ENCODE measurements at regions not wholly inside any gene's neighbourhood (a gene's known extent, or its start where the extent isn't known, plus 50 kb on each side); places are given as distances from the start of the nearest gene placed in this dataset.
"Not testable (repeated sequence)": the region's sequence is repeated elsewhere in the genome, so short reads cannot be mapped to it uniquely, and the experiment has no call there.

DNA sequence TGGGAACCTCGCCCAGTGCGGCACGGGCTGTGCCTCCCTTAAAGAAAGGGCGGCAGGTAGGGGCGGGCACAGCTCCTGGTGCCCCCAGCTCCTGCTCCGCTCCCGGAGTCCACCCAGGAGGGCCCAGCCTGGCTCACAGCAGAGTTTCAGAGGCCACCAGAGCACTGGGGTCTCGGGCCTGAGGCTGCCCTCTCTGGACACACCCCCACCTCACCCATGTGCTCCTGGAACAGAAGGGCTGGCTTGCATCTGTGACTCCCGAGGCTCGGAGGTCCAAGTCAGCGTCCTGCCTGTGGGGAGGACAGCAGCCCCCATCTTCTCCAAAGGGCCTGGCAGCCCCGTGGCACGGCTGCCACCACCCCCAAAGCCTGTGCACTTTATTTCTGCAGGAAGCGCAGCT is 62.7 kb downstream of the RBFOX3 start:
- H3K4me3 Mint-ChIP-seq (ENCODE audit: unreplicated experiment): no peak overlapping the region
- Histone ChIP-seq H3K27me3 (replicated peaks; ENCODE audit: control insufficient read depth, insufficient read depth, low read length) (peaks cover 1% of the 10 kb centered on the region; the same call in 1 of the 2 replicates), H3K9me3 (peaks cover 7% of the 10 kb centered on the region), H3K36me3 (ENCODE audit: control insufficient read depth, insufficient read depth, low read length) (no peaks in the 10 kb centered on the region; the same call in 1 of the 2 replicates), H3K4me1 (no peaks in the 10 kb centered on the region), H3K4me3 (ENCODE audit: low read depth, low read length) (no peak overlapping the region)
- no peaks in the 10 kb centered on the region for H3K4me1 Mint-ChIP-seq (ENCODE audit: low read depth, unreplicated experiment)
- intact Hi-C loops (cut with micrococcal nuclease; ENCODE audit: unreplicated experiment): no loop called here
- ChIA-PET POLR2A (no interaction called here), CTCF (no interaction called here)
- TF ChIP-seq, protein P1, sequence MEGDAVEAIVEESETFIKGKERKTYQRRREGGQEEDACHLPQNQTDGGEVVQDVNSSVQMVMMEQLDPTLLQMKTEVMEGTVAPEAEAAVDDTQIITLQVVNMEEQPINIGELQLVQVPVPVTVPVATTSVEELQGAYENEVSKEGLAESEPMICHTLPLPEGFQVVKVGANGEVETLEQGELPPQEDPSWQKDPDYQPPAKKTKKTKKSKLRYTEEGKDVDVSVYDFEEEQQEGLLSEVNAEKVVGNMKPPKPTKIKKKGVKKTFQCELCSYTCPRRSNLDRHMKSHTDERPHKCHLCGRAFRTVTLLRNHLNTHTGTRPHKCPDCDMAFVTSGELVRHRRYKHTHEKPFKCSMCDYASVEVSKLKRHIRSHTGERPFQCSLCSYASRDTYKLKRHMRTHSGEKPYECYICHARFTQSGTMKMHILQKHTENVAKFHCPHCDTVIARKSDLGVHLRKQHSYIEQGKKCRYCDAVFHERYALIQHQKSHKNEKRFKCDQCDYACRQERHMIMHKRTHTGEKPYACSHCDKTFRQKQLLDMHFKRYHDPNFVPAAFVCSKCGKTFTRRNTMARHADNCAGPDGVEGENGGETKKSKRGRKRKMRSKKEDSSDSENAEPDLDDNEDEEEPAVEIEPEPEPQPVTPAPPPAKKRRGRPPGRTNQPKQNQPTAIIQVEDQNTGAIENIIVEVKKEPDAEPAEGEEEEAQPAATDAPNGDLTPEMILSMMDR (IDR thresholded peaks at IDR 0.05; ENCODE audit: insufficient read depth in 1 of 2, low read depth in 1 of 2, low read length in 1 of 2, severe bottlenecking in 1 of 2, unreplicated experiment in 1 of 2): no peak
- H3K27ac Mint-ChIP-seq (ENCODE audit: unreplicated experiment): no peak overlapping the region
- DNase-seq: no peak
- H3K9me3 Mint-ChIP-seq (ENCODE audit: unreplicated experiment): no peaks in the 10 kb centered on the region
- peaks cover 29% of the 10 kb centered on the region for H3K27me3 Mint-ChIP-seq (ENCODE audit: insufficient read depth, unreplicated experiment)
- H3K36me3 Mint-ChIP-seq (ENCODE audit: insufficient read depth, unreplicated experiment): no peaks in the 10 kb centered on the region
- no TSS peak for BruUV-seq (replicated peaks)

DNA sequence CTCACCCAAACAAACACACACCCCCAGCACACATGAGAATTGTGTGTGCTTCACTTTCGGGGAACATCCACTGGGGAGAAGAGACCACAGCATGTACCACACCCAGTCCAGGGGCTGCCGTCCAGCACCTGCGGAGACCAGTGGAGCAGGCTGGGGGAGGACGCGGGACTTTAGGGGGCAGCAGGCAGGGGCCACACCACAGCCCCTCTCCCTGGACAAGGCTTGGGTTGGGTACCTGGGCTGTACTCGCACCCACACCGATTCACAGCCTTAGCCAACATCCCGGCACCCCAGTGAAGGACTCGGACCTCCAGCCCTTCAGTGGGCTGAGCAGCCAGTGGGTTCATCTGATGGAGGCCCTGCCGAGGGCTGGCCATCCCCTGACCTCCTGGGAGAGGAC is 63.3 kb downstream of the RBFOX3 start:
- H3K9me3 Mint-ChIP-seq (ENCODE audit: unreplicated experiment): no peaks in the 10 kb centered on the region
- no peak overlapping the region for H3K27ac Mint-ChIP-seq (ENCODE audit: unreplicated experiment)
- intact Hi-C loops (cut with micrococcal nuclease; ENCODE audit: unreplicated experiment): no loop called here
- no peak overlapping the region for H3K4me3 ChIP-seq (ENCODE audit: low read depth, low read length)
- no peak overlapping the region for H3K4me3 Mint-ChIP-seq (ENCODE audit: unreplicated experiment)
- H3K4me1 ChIP-seq: no peaks in the 10 kb centered on the region
- H3K9me3 ChIP-seq: peaks cover 1% of the 10 kb centered on the region
- TF ChIP-seq, protein P1 (IDR thresholded peaks at IDR 0.05; ENCODE audit: insufficient read depth in 1 of 2, low read depth in 1 of 2, low read length in 1 of 2, severe bottlenecking in 1 of 2, unreplicated experiment in 1 of 2): no peak
- no peaks in the 10 kb centered on the region for H3K36me3 Mint-ChIP-seq (ENCODE audit: insufficient read depth, unreplicated experiment)
- no TSS peak for BruUV-seq (replicated peaks)
- no peaks in the 10 kb centered on the region; the same call in 1 of the 2 replicates for H3K36me3 ChIP-seq (ENCODE audit: control insufficient read depth, insufficient read depth, low read length)
- H3K27me3 ChIP-seq (replicated peaks; ENCODE audit: control insufficient read depth, insufficient read depth, low read length): peaks cover 1% of the 10 kb centered on the region; the same call in 1 of the 2 replicates
- ChIA-PET CTCF (no interaction called here), POLR2A (no interaction called here)
- H3K27me3 Mint-ChIP-seq (ENCODE audit: insufficient read depth, unreplicated experiment): peaks cover 29% of the 10 kb centered on the region
- H3K4me1 Mint-ChIP-seq (ENCODE audit: low read depth, unreplicated experiment): no peaks in the 10 kb centered on the region
- no peak for DNase-seq

DNA sequence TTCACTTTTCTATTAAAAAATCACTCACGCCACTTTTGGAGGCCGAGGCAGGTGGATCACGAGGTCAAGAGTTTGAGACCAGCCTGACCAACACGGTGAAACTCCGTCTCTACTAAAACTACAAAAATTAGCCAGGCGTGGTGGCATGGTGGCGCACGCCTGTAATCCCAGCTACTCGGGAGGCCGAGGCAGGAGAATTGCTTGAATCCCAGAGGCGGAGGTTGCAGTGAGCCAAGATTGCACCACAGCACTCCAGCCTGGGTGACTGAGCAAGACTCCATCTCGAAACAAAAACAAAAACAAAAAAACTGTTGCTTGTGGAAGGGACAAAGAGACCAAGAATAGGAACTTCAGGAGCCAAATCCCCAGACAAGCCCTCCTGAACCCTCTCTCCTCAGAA is 63.7 kb downstream of the RBFOX3 start:
- H3K9me3 ChIP-seq; H3K4me3 Mint-ChIP-seq (ENCODE audit: unreplicated experiment); CTCF ChIA-PET; H3K4me1 Mint-ChIP-seq (ENCODE audit: low read depth, unreplicated experiment); H3K27ac Mint-ChIP-seq (ENCODE audit: unreplicated experiment); H3K27me3 ChIP-seq (replicated peaks; ENCODE audit: control insufficient read depth, insufficient read depth, low read length); H3K4me1 ChIP-seq; intact Hi-C loops (cut with micrococcal nuclease; ENCODE audit: unreplicated experiment); H3K36me3 ChIP-seq (ENCODE audit: control insufficient read depth, insufficient read depth, low read length); BruUV-seq (replicated peaks); H3K9me3 Mint-ChIP-seq (ENCODE audit: unreplicated experiment); H3K36me3 Mint-ChIP-seq (ENCODE audit: insufficient read depth, unreplicated experiment); DNase-seq; H3K4me3 ChIP-seq (ENCODE audit: low read depth, low read length); POLR2A ChIA-PET: not testable (repeated sequence)
- peaks cover 29% of the 10 kb centered on the region for H3K27me3 Mint-ChIP-seq (ENCODE audit: insufficient read depth, unreplicated experiment)

DNA sequence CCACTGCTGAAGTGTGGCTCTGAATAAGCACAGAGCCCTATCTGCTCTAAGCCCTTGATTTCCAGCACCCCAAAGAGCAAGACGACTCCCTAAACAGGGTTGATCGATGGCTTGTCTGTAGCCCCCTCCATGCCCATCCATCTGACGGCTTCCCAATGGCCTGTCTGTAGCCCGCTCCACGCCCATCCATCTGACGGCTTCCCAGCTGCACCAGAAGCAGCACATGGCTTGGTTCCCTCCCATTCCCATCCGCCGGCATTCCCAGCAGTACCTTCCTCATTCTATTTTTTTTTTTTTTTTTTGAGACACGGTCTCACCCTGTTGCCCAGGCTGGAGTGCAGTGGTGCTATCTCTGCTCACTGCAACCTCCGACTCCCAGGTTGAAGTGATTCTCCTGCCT is 64.5 kb downstream of the RBFOX3 start:
- Mint-ChIP-seq H3K27ac (ENCODE audit: unreplicated experiment) (no peak overlapping the region), H3K9me3 (ENCODE audit: unreplicated experiment) (no peaks in the 10 kb centered on the region), H3K4me3 (ENCODE audit: unreplicated experiment) (no peak overlapping the region), H3K27me3 (ENCODE audit: insufficient read depth, unreplicated experiment) (peaks cover 29% of the 10 kb centered on the region), H3K4me1 (ENCODE audit: low read depth, unreplicated experiment) (no peaks in the 10 kb centered on the region), H3K36me3 (ENCODE audit: insufficient read depth, unreplicated experiment) (no peaks in the 10 kb centered on the region)
- intact Hi-C loops (cut with micrococcal nuclease; ENCODE audit: unreplicated experiment): no loop called here
- no peaks in the 10 kb centered on the region for H3K4me1 ChIP-seq
- no TSS peak for BruUV-seq (replicated peaks)
- DNase-seq: no peak
- H3K4me3 ChIP-seq (ENCODE audit: low read depth, low read length): no peak overlapping the region
- peaks cover 1% of the 10 kb centered on the region; the same call in 1 of the 2 replicates for H3K27me3 ChIP-seq (replicated peaks; ENCODE audit: control insufficient read depth, insufficient read depth, low read length)
- ChIA-PET POLR2A (no interaction called here), CTCF (no interaction called here)
- no peaks in the 10 kb centered on the region for H3K9me3 ChIP-seq
- H3K36me3 ChIP-seq (ENCODE audit: control insufficient read depth, insufficient read depth, low read length): no peaks in the 10 kb centered on the region; the same call in 1 of the 2 replicates
- TF ChIP-seq, protein P1 (IDR thresholded peaks at IDR 0.05; ENCODE audit: insufficient read depth in 1 of 2, low read depth in 1 of 2, low read length in 1 of 2, severe bottlenecking in 1 of 2, unreplicated experiment in 1 of 2): no peak

Data from Caco-2 (cell line).